Eye (tissue), 1 donor: ENCODE measurements at regions not wholly inside any gene's neighbourhood (a gene's known extent, or its start where the extent isn't known, plus 50 kb on each side); places are given as distances from the start of the nearest gene placed in this dataset.

Experiments used
- DNase-seq: peaks from one replicate; pipeline ENCODE4 v3.0.0-alpha.2; 2015

GRCh38 chr7:108997480-108997879, 427.8 kb downstream of the DNAJB9 start:
- DNase-seq = no peak

GRCh38 chr7:109003742-109004141, 434.1 kb downstream of the DNAJB9 start:
- DNase-seq = peak; percentile 8

- DNase-seq = no peak
Measured at GRCh38 chr7:109009636-109010035, 440.0 kb downstream of the DNAJB9 start.

GRCh38 chr7:109020251-109020650, 450.6 kb downstream of the DNAJB9 start:
- no peak for DNase-seq

- DNase-seq = no peak
Measured at GRCh38 chr7:109021390-109021789, 451.7 kb downstream of the DNAJB9 start.

GRCh38 chr7:109029866-109030265, 460.2 kb downstream of the DNAJB9 start:
- DNase-seq = no peak

GRCh38 chr7:109044691-109045090, 475.0 kb downstream of the DNAJB9 start:
- no peak for DNase-seq

- DNase-seq = no peak
Measured at GRCh38 chr7:109049366-109049765, 479.7 kb downstream of the DNAJB9 start.

- no peak for DNase-seq
Measured at GRCh38 chr7:109059089-109059488, 489.4 kb downstream of the DNAJB9 start.

- no peak for DNase-seq
Measured at GRCh38 chr7:109062798-109063197, 493.1 kb downstream of the DNAJB9 start.

- no peak for DNase-seq
Measured at GRCh38 chr7:109073543-109073942, 503.9 kb downstream of the DNAJB9 start.

- no peak for DNase-seq
Measured at GRCh38 chr7:109076396-109076972, 506.8 kb downstream of the DNAJB9 start.

GRCh38 chr7:109091042-109091441, 521.4 kb downstream of the DNAJB9 start:
- DNase-seq = no peak

- no peak for DNase-seq
Measured at GRCh38 chr7:109092268-109092667, 522.6 kb downstream of the DNAJB9 start.

GRCh38 chr7:109101332-109101731, 531.7 kb downstream of the DNAJB9 start:
- no peak for DNase-seq

- DNase-seq = no peak
Measured at GRCh38 chr7:109109558-109109957, 539.9 kb downstream of the DNAJB9 start.

- DNase-seq = no peak
Measured at GRCh38 chr7:109111086-109111485, 541.4 kb downstream of the DNAJB9 start.

- DNase-seq = no peak
Measured at GRCh38 chr7:109121599-109122300, 552.1 kb downstream of the DNAJB9 start.

- peak; percentile 37 for DNase-seq
Measured at GRCh38 chr7:109125001-109125400, 555.3 kb downstream of the DNAJB9 start.

- peak; percentile 17 for DNase-seq
Measured at GRCh38 chr7:109126404-109127050, 556.9 kb downstream of the DNAJB9 start.

GRCh38 chr7:109127145-109127544, 557.5 kb downstream of the DNAJB9 start:
- DNase-seq = no peak

GRCh38 chr7:109131141-109131540, 561.5 kb downstream of the DNAJB9 start:
- no peak for DNase-seq

GRCh38 chr7:109136893-109137292, 567.2 kb downstream of the DNAJB9 start:
- no peak for DNase-seq

- no peak for DNase-seq
Measured at GRCh38 chr7:109154748-109155147, 585.1 kb downstream of the DNAJB9 start.
